K562 (cell line): ENCODE measurements at regions not wholly inside any gene's neighbourhood (a gene's known extent, or its start where the extent isn't known, plus 50 kb on each side); places are given as distances from the start of the nearest gene placed in this dataset.

ENCODE experiments used
- ATAC-seq: fragments of 200-7000 bp; cut with Tn5 transposase; 3 replicates; pipeline ENCODE4 v1.9.1; 2020; ENCODE audit warnings: moderate library complexity
- BruUV-seq: library from RNA; stranded (reverse); fragments of 400-500 nt; replicated peaks from 2 replicates; lab custom pipeline; 2021; lab: Mats Ljungman, UMichigan
- CTCF ChIA-PET: fragments of 300-600 bp; formaldehyde crosslinking; extraction: SDS; loops from one replicate; lab custom pipeline; 2021; ENCODE audit warnings: low intra/inter-chr PET ratio; lab: Yijun Ruan, JAX
- POLR2A ChIA-PET: fragments of 300-600, 350-650 bp; sonication (Branson Sonifier 250); formaldehyde crosslinking; extraction: SDS; loops from one replicate; lab custom pipeline; 2021; ENCODE audit warnings: antibody characterized with exemption, inconsistent platforms; lab: Yijun Ruan, JAX
- DNase-seq, 4 experiments: peaks; one replicate each; pipeline versions ENCODE4 v3.0.0 to v3.0.0-alpha.2; 2011 to 2018; ENCODE audit warnings: low spot score in 3 of 4, mixed read lengths in 3 of 4; ENCODE audit errors: extremely low read depth in 1 of 4
- FAIRE-seq: peaks from 2 replicates; lab custom pipeline; 2011; peaks lifted over from hg19 to GRCh38; lab: Jason Lieb, UNC
- H2AFZ ChIP-seq: 2 replicates; pipeline ENCODE4 v1.6.0; 2011; ENCODE audit warnings: low read depth, low read length, control low read depth, inconsistent platforms
- H3K27ac ChIP-seq: fragments of 200-600 bp; 3 replicates; pipeline ENCODE4 v1.8.0; 2011; ENCODE audit warnings: low read depth, mild to moderate bottlenecking, control low read depth, inconsistent platforms, low read length, moderate library complexity, mixed read lengths; ENCODE audit errors: extremely low read depth
- H3K27me3 ChIP-seq, 2 experiments: fragments of 300-600 bp in 1 of 2; 2 replicates in 1 of 2; 3 replicates in 1 of 2; pipeline versions ENCODE4 v1.6.0 to v1.8.0; 2011; ENCODE audit warnings: inconsistent platforms in 2 of 2, low read length in 2 of 2, mild to moderate bottlenecking in 1 of 2, mixed read lengths in 1 of 2, moderate library complexity in 1 of 2; ENCODE audit not compliant: control insufficient read depth in 2 of 2, insufficient read depth in 2 of 2
- H3K36me3 ChIP-seq: fragments of 300-600 bp; 3 replicates; pipeline ENCODE4 v1.8.0; 2011; ENCODE audit warnings: mild to moderate bottlenecking, low read length, inconsistent platforms; ENCODE audit not compliant: control insufficient read depth, insufficient read depth
- H3K4me1 ChIP-seq, 2 experiments: fragments of 200-600 bp in 1 of 2; replicated peaks in 1 of 2; 2 replicates in 1 of 2; 3 replicates in 1 of 2; pipeline versions ENCODE4 v1.5.1 to v1.8.0; 2011; ENCODE audit warnings: inconsistent platforms in 2 of 2, low read length in 2 of 2, mild to moderate bottlenecking in 1 of 2, mixed read lengths in 1 of 2, moderate library complexity in 1 of 2; ENCODE audit not compliant: control insufficient read depth in 2 of 2, insufficient read depth in 2 of 2
- H3K4me2 ChIP-seq: 2 replicates; pipeline ENCODE4 v1.6.1; 2011; ENCODE audit warnings: low read length, control low read depth, inconsistent platforms, mixed read lengths; ENCODE audit not compliant: insufficient read depth
- H3K4me3 ChIP-seq: fragments of 200-600 bp; sonication (generic), shearing (Covaris generic); 2 replicates; pipeline ENCODE4 v1.5.1; 2016; ENCODE audit warnings: control low read depth, inconsistent platforms
- H3K79me2 ChIP-seq: fragments of 200-600 bp; 3 replicates; pipeline ENCODE4 v1.8.0; 2011; ENCODE audit warnings: low read length, inconsistent platforms; ENCODE audit not compliant: control insufficient read depth, insufficient read depth
- H3K9ac ChIP-seq, 2 experiments: 2 replicates each; pipeline versions ENCODE4 v1.6.0 to v1.6.1; 2011; ENCODE audit warnings: low read depth in 2 of 2, low read length in 2 of 2, control low read depth in 1 of 2, inconsistent platforms in 1 of 2, mild to moderate bottlenecking in 1 of 2, mixed read lengths in 1 of 2; ENCODE audit not compliant: insufficient read depth in 1 of 2
- H3K9me1 ChIP-seq: one replicate; pipeline ENCODE4 v1.6.0; 2011; ENCODE audit warnings: inconsistent platforms, mild to moderate bottlenecking, low read length, moderate library complexity; ENCODE audit not compliant: control insufficient read depth, insufficient read depth
- H3K9me3 ChIP-seq: replicated peaks from 2 replicates; pipeline ENCODE4 v1.5.1; 2011; ENCODE audit warnings: low read depth, low read length, inconsistent platforms; ENCODE audit not compliant: control insufficient read depth, insufficient read depth
- H4K20me1 ChIP-seq: replicated peaks from 2 replicates; pipeline ENCODE4 v1.6.1; 2011; ENCODE audit warnings: low read length, inconsistent platforms, mixed read lengths; ENCODE audit not compliant: control insufficient read depth, insufficient read depth
- CHD7 ChIP-seq: fragments of 200-600 bp; sonication (generic); IDR thresholded peaks from one replicate; pipeline ENCODE4 v1.6.1; 2012; ENCODE audit warnings: mild to moderate bottlenecking, low read depth, low read length, inconsistent platforms
- FOXM1 ChIP-seq, 2 experiments: fragments of 450-650 bp in 1 of 2; sonication (generic) in 1 of 2; formaldehyde crosslinking in 1 of 2; IDR thresholded peaks; 2 replicates each; pipeline versions ENCODE4 v1.6.1 to v1.9.0; 2017 to 2022; ENCODE audit warnings: low read depth in 2 of 2, mild to moderate bottlenecking in 2 of 2, missing genetic modification reagents in 1 of 2, moderate library complexity in 1 of 2
- RBBP5 ChIP-seq: fragments of 200-600 bp; sonication (generic); IDR thresholded peaks from 2 replicates; pipeline ENCODE4 v1.6.1; 2012; ENCODE audit warnings: borderline replicate concordance, mild to moderate bottlenecking, low read length, control low read depth, inconsistent platforms; ENCODE audit not compliant: insufficient read depth, poor library complexity, severe bottlenecking
- ZNF184 ChIP-seq: sonication (generic); formaldehyde crosslinking; IDR thresholded peaks from 2 replicates; pipeline ENCODE4 v1.5.0; 2020; ENCODE audit warnings: missing genetic modification reagents
- WGBS: fragments of 100-300 bp; shearing (Covaris generic); methylation state at CpG from one replicate; pipeline ENCODE4 v1.1.6; 2016; ENCODE audit warnings: low coverage, mixed read lengths; ENCODE audit not compliant: insufficient coverage; ENCODE audit errors: missing lambda C conversion rate; 5-methylcytosine and 5-hydroxymethylcytosine counted together
- in situ Hi-C: fragments of 300-500 bp; cut with MboI; formaldehyde crosslinking; loops from 4 replicates; pipeline ENCODE4 v1.15.0; 2018; ENCODE audit warnings: inconsistent platforms, mixed read lengths
- intact Hi-C: fragments of 100-400 bp; cut with micrococcal nuclease; formaldehyde crosslinking; loops from 2 replicates; pipeline ENCODE4 v1.14.2; 2022
- TF ChIP-seq, protein P1 (sequence below): fragments of 250-450 bp; sonication (Bioruptor Pico); IDR thresholded peaks from 2 replicates; pipeline ENCODE4 v1.8.0; 2021; ENCODE audit warnings: moderate library complexity, mild to moderate bottlenecking, inconsistent platforms

GRCh38 chr6:113287396-113287795 lies 569.7 kb upstream of the MARCKS start:
- H4K20me1 ChIP-seq: no peaks in the 10 kb centered on the region
- TF ChIP-seq ZNF184 (CRISPR knock-in tag) (no peak), RBBP5 (no peak), CHD7 (no peak), FOXM1 (IDR thresholded peaks at IDR 0.05; ENCODE audit: low read depth) (no peak), FOXM1 (CRISPR knock-in tag; IDR thresholded peaks at IDR 0.05; ENCODE audit: low read depth) (no peak)
- TF ChIP-seq, protein P1, sequence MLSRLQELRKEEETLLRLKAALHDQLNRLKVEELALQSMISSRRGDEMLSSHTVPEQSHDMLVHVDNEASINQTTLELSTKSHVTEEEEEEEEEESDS (CRISPR knock-in tag): no peak
- BruUV-seq: no TSS peak
- H3K36me3 ChIP-seq: no peaks in the 10 kb centered on the region
- 0% methylated on average over 2 of the region's 2 CpGs for WGBS
- intact Hi-C loops (no loop called here), in situ Hi-C loops (no loop called here)
- ChIA-PET CTCF (no interaction called here), POLR2A (no interaction called here)
- H3K79me2 ChIP-seq: no peaks in the 10 kb centered on the region
- DNase-seq (no peak), FAIRE-seq (no peak), ATAC-seq (no peak)
- H3K9me1 ChIP-seq: no peaks in the 10 kb centered on the region
- H3K4me1 ChIP-seq: no peaks in the 10 kb centered on the region
- no peak overlapping the region for H3K27ac ChIP-seq
- no peak overlapping the region for H2AFZ ChIP-seq
- H3K4me3 ChIP-seq: no peak overlapping the region
- no peaks in the 10 kb centered on the region for H3K9me3 ChIP-seq
- no peak overlapping the region for H3K4me2 ChIP-seq
- H3K9ac ChIP-seq: no peak overlapping the region
- no peaks in the 10 kb centered on the region for H3K27me3 ChIP-seq
